HFFc6 (cell line): ENCODE measurements at regions not wholly inside any gene's neighbourhood (a gene's known extent, or its start where the extent isn't known, plus 50 kb on each side); places are given as distances from the start of the nearest gene placed in this dataset.

Experiments
- DNase-seq: peaks from one replicate; pipeline ENCODE4 v3.0.0-alpha.2; 2018
- H3K27ac Mint-ChIP-seq: 2 replicates; pipeline ENCODE4 v1.8.0; 2020; ENCODE audit warnings: mild to moderate bottlenecking, mixed read lengths
- H3K27me3 Mint-ChIP-seq: 2 replicates; pipeline ENCODE4 v1.8.0; 2021; ENCODE audit warnings: mild to moderate bottlenecking, moderate library complexity, mixed read lengths; ENCODE audit not compliant: insufficient read depth
- H3K36me3 Mint-ChIP-seq: 2 replicates; pipeline ENCODE4 v1.8.0; 2021; ENCODE audit warnings: low read depth, mixed read lengths
- H3K4me1 Mint-ChIP-seq: 2 replicates; pipeline ENCODE4 v1.8.0; 2020; ENCODE audit warnings: low read depth, mixed read lengths
- H3K4me3 Mint-ChIP-seq: 2 replicates; pipeline ENCODE4 v1.8.0; 2020; ENCODE audit warnings: mild to moderate bottlenecking, moderate library complexity, mixed read lengths
- H3K9me3 Mint-ChIP-seq: 2 replicates; pipeline ENCODE4 v1.8.0; 2020; ENCODE audit warnings: mild to moderate bottlenecking, mixed read lengths
- CTCF ChIP-seq: fragments of 200-600 bp; sonication (generic); IDR thresholded peaks from 2 replicates; pipeline ENCODE4 v1.5.0; 2021; ENCODE audit warnings: antibody characterized with exemption, mild to moderate bottlenecking

- no peak overlapping the region for H3K27ac Mint-ChIP-seq
- peaks cover 3% of the 10 kb centered on the region for H3K27me3 Mint-ChIP-seq
- H3K9me3 Mint-ChIP-seq, result no peaks in the 10 kb centered on the region
- H3K4me3 Mint-ChIP-seq, result no peak overlapping the region
- no peak for DNase-seq
- no peaks in the 10 kb centered on the region for H3K36me3 Mint-ChIP-seq
- TF ChIP-seq CTCF, result no peak
- peaks cover 8% of the 10 kb centered on the region for H3K4me1 Mint-ChIP-seq
Observed at GRCh38 chr20:51900443-51900842, 98.1 kb upstream of the SALL4 start.

- H3K27ac Mint-ChIP-seq, result no peak overlapping the region
- no peak overlapping the region for H3K4me3 Mint-ChIP-seq
- peaks cover 6% of the 10 kb centered on the region for H3K27me3 Mint-ChIP-seq
- no peaks in the 10 kb centered on the region for H3K9me3 Mint-ChIP-seq
- no peak for DNase-seq
- no peak for TF ChIP-seq CTCF
- no peaks in the 10 kb centered on the region for H3K36me3 Mint-ChIP-seq
- peaks cover 8% of the 10 kb centered on the region for H3K4me1 Mint-ChIP-seq
Observed at GRCh38 chr20:51899674-51900073, 97.4 kb upstream of the SALL4 start.

DNA sequence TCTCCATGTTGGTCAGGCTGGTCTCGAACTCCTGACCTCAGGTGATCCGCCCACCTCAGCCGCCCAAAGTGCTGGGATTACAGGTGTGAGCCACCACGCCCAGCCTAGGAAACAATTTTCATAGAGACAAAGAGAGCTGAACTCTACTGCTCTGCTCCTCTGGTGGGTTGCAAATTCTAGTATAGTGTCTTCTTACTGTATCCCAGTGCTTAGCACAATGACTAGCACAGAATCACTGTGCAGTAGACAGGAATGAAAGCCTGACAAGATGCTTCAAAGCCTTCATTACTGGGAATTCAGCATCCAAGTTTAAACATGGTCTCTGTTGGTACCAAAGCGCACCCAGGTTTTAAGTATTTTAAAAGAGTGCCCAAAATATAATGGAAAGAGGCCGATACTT is 96.5 kb upstream of the SALL4 start:
- peaks cover 8% of the 10 kb centered on the region for H3K4me1 Mint-ChIP-seq
- no peak overlapping the region for H3K27ac Mint-ChIP-seq

DNA sequence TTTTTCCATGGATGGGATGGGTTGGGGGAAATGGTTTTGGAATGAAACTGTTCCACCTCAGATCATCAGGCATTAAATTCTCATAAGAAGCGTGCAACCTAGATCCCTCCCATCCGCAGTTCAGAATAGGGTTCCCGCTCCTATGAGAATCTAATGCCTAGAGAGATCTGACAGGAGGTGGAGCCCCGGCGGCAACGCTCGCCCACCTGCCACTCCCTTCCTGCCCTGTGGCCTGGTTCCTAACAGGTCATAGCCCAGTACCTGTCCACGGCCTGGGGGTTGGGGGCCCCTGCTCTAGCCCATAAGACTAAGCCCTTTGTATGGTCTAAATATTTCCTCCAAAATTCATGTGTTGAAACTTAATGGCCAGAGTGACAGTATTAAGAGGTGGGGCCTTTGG is 92.3 kb upstream of the SALL4 start:
- DNase-seq, result no peak
- Mint-ChIP-seq H3K27me3 (peaks cover 11% of the 10 kb centered on the region), H3K4me3 (no peak overlapping the region), H3K9me3 (no peaks in the 10 kb centered on the region), H3K36me3 (no peaks in the 10 kb centered on the region), H3K4me1 (peaks cover 2% of the 10 kb centered on the region), H3K27ac (no peak overlapping the region)
- no peak for TF ChIP-seq CTCF

More for the DNA sequence above, 96.5 kb upstream of the SALL4 start:
- Mint-ChIP-seq H3K9me3 (no peaks in the 10 kb centered on the region), H3K27me3 (peaks cover 10% of the 10 kb centered on the region), H3K36me3 (no peaks in the 10 kb centered on the region), H3K4me3 (no peak overlapping the region)
- TF ChIP-seq CTCF, result no peak
- no peak for DNase-seq

DNA sequence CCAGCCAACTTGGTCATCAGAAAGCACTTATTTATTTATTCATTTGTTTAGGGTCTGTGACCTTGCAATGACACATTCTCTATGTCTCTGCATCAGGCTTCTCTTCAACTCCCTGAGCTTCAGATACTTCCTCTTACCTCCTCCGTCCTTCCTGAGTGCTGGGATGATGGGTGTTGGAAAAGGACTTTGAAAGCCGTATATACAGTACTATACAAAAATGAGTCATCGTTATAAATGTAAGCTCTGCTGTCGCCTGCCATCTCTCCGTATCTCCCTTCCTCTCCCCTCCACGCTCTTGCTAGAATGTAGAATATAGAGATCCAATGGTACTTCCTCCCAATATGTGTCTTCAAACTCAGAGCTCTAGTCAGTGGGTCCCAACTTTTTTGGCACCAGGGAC is 91.9 kb upstream of the SALL4 start:
- no peak overlapping the region for H3K4me3 Mint-ChIP-seq

More for the DNA sequence above, 91.9 kb upstream of the SALL4 start:
- Mint-ChIP-seq H3K36me3 (no peaks in the 10 kb centered on the region), H3K9me3 (no peaks in the 10 kb centered on the region), H3K4me1 (no peaks in the 10 kb centered on the region), H3K27me3 (peaks cover 11% of the 10 kb centered on the region), H3K27ac (no peak overlapping the region)
- TF ChIP-seq CTCF, result no peak
- DNase-seq, result no peak
